ENCODE measurements at regions not wholly inside any gene's neighbourhood (a gene's known extent, or its start where the extent isn't known, plus 50 kb on each side); places are given as distances from the start of the nearest gene placed in this dataset.

DNA sequence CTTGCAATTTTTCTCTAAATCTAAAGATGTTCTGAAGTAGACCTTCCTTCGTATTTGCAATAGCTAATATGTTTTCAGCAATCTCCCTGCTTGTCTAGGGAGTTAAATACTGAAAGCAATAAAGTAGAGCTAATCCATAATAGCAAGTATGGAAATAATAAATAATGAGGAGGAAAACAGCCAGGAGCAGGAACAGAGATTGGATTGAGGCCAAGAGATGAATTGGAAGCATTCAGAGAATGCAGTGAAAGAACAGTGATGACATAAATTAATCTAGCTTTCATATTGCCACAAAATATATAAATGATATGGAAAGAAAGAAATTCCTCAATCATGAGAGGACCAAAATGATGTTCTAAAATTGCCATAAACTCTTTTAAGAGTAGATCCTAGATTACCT, 679.7 kb downstream of the METTL4 start:
- TF ChIP-seq, protein P1, sequence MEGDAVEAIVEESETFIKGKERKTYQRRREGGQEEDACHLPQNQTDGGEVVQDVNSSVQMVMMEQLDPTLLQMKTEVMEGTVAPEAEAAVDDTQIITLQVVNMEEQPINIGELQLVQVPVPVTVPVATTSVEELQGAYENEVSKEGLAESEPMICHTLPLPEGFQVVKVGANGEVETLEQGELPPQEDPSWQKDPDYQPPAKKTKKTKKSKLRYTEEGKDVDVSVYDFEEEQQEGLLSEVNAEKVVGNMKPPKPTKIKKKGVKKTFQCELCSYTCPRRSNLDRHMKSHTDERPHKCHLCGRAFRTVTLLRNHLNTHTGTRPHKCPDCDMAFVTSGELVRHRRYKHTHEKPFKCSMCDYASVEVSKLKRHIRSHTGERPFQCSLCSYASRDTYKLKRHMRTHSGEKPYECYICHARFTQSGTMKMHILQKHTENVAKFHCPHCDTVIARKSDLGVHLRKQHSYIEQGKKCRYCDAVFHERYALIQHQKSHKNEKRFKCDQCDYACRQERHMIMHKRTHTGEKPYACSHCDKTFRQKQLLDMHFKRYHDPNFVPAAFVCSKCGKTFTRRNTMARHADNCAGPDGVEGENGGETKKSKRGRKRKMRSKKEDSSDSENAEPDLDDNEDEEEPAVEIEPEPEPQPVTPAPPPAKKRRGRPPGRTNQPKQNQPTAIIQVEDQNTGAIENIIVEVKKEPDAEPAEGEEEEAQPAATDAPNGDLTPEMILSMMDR (IDR thresholded peaks at IDR 0.05; ENCODE audit: insufficient read depth, low read length): no peak
- TF ChIP-seq GABPA (IDR thresholded peaks at IDR 0.05; ENCODE audit: low read depth): no peak
- TF ChIP-seq POLR2AphosphoS5 (IDR thresholded peaks at IDR 0.05; ENCODE audit: low read depth): no peak

Data from HL-60 (cell line).